Epithelial cell of proximal tubule (primary cell): ENCODE measurements at regions not wholly inside any gene's neighbourhood (a gene's known extent, or its start where the extent isn't known, plus 50 kb on each side); places are given as distances from the start of the nearest gene placed in this dataset.

Source experiments
- DNase-seq: peaks from one replicate; pipeline ENCODE4 v3.0.0-alpha.2; 2011; ENCODE audit warnings: low read depth
- H3K4me3 ChIP-seq: 2 replicates; pipeline ENCODE4 v1.5.1; 2011; ENCODE audit warnings: low read depth, mild to moderate bottlenecking, low read length
- CTCF ChIP-seq: conservative IDR thresholded peaks from 2 replicates; pipeline ENCODE4 v1.5.1; 2012; ENCODE audit warnings: low read depth, mild to moderate bottlenecking, low read length

- H3K4me3 ChIP-seq = no peak overlapping the region
- peak; percentile 22 for TF ChIP-seq CTCF
- DNase-seq = no peak
Measured at GRCh38 chrX:7706032-7706431, 136.9 kb upstream of the VCX start.

GRCh38 chrX:7704205-7704604, 138.8 kb upstream of the VCX start:
- no peak for TF ChIP-seq CTCF
- H3K4me3 ChIP-seq = no peak overlapping the region
- DNase-seq = no peak

GRCh38 chrX:7698248-7698647, 144.7 kb upstream of the VCX start:
- no peak for TF ChIP-seq CTCF
- no peak for DNase-seq
- H3K4me3 ChIP-seq = no peak overlapping the region

- TF ChIP-seq CTCF = no peak
- no peak overlapping the region for H3K4me3 ChIP-seq
- DNase-seq = no peak
Measured at GRCh38 chrX:7690842-7691241, 152.1 kb upstream of the VCX start.

- TF ChIP-seq CTCF = no peak
- H3K4me3 ChIP-seq = no peak overlapping the region
- no peak for DNase-seq
Measured at GRCh38 chrX:7689791-7690412, 153.1 kb upstream of the VCX start.

- H3K4me3 ChIP-seq = no peak overlapping the region
- TF ChIP-seq CTCF = no peak
- no peak for DNase-seq
Measured at GRCh38 chrX:7680181-7680580, 162.8 kb upstream of the VCX start.

GRCh38 chrX:7654316-7654715, 188.7 kb upstream of the VCX start:
- no peak overlapping the region for H3K4me3 ChIP-seq
- TF ChIP-seq CTCF = no peak
- DNase-seq = no peak
